ENCODE measurements at regions not wholly inside any gene's neighbourhood (a gene's known extent, or its start where the extent isn't known, plus 50 kb on each side); places are given as distances from the start of the nearest gene placed in this dataset.

GRCh38 chr7:46533946-46534345 is 612.9 kb upstream of the IGFBP3 start:
- H3K4me3 Mint-ChIP-seq (ENCODE audit: low read depth) = no peak overlapping the region
- no peak for DNase-seq (ENCODE audit: low spot score)
- peaks cover 16% of the 10 kb centered on the region for H3K9me3 Mint-ChIP-seq
- H3K27ac Mint-ChIP-seq = no peak overlapping the region
- intact Hi-C loops (cut with micrococcal nuclease) = no loop called here
- H3K27me3 Mint-ChIP-seq (ENCODE audit: low read depth) = no peaks in the 10 kb centered on the region
- H3K36me3 Mint-ChIP-seq (ENCODE audit: low read depth) = no peaks in the 10 kb centered on the region
- no peaks in the 10 kb centered on the region for H3K4me1 Mint-ChIP-seq (ENCODE audit: low read depth)

GRCh38 chr7:46532571-46532970 is 611.5 kb upstream of the IGFBP3 start:
- no peaks in the 10 kb centered on the region for H3K27me3 Mint-ChIP-seq (ENCODE audit: low read depth)
- H3K27ac Mint-ChIP-seq = no peak overlapping the region
- H3K9me3 Mint-ChIP-seq = peaks cover 20% of the 10 kb centered on the region
- H3K36me3 Mint-ChIP-seq (ENCODE audit: low read depth) = no peaks in the 10 kb centered on the region
- DNase-seq (ENCODE audit: low spot score) = no peak
- no peak overlapping the region for H3K4me3 Mint-ChIP-seq (ENCODE audit: low read depth)
- intact Hi-C loops (cut with micrococcal nuclease) = no loop called here
- H3K4me1 Mint-ChIP-seq (ENCODE audit: low read depth) = no peaks in the 10 kb centered on the region

GRCh38 chr7:46530081-46530750 is 609.1 kb upstream of the IGFBP3 start:
- no peak overlapping the region for H3K27ac Mint-ChIP-seq
- no peak for DNase-seq (ENCODE audit: low spot score)
- H3K4me3 Mint-ChIP-seq (ENCODE audit: low read depth) = no peak overlapping the region
- no peaks in the 10 kb centered on the region for H3K27me3 Mint-ChIP-seq (ENCODE audit: low read depth)
- H3K36me3 Mint-ChIP-seq (ENCODE audit: low read depth) = no peaks in the 10 kb centered on the region
- intact Hi-C loops (cut with micrococcal nuclease) = no loop called here
- H3K4me1 Mint-ChIP-seq (ENCODE audit: low read depth) = no peaks in the 10 kb centered on the region
- H3K9me3 Mint-ChIP-seq = peaks cover 15% of the 10 kb centered on the region

DNA sequence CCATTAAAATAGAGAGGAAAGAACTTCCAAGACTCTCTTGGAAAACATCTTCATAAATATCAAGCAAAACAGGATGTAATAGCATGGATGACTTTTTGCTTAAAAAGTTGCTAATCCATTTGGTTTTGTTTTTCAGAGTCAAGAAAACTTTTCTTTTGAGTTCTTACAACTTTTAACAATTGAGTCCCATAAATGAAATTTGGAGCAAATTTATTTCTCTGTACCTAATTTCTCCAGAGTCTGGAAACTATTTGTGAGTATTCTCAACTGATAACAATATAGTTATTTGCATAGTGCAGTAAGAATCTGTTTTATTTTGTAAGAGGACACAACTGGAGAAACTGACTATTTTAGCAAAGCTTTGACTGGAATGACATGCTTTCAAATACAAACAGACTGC is 606.3 kb upstream of the IGFBP3 start:
- Mint-ChIP-seq H3K27ac (no peak overlapping the region), H3K4me3 (ENCODE audit: low read depth) (no peak overlapping the region), H3K4me1 (ENCODE audit: low read depth) (no peaks in the 10 kb centered on the region), H3K27me3 (ENCODE audit: low read depth) (no peaks in the 10 kb centered on the region), H3K36me3 (ENCODE audit: low read depth) (no peaks in the 10 kb centered on the region), H3K9me3 (peaks cover 17% of the 10 kb centered on the region)
- intact Hi-C loops (cut with micrococcal nuclease) = no loop called here
- DNase-seq (ENCODE audit: low spot score) = no peak

- H3K4me3 Mint-ChIP-seq (ENCODE audit: low read depth) = no peak overlapping the region
- H3K4me1 Mint-ChIP-seq (ENCODE audit: low read depth) = no peaks in the 10 kb centered on the region
- no peaks in the 10 kb centered on the region for H3K27me3 Mint-ChIP-seq (ENCODE audit: low read depth)
- H3K36me3 Mint-ChIP-seq (ENCODE audit: low read depth) = no peaks in the 10 kb centered on the region
- H3K27ac Mint-ChIP-seq = no peak overlapping the region
- H3K9me3 Mint-ChIP-seq = peaks cover 26% of the 10 kb centered on the region
- intact Hi-C loops (cut with micrococcal nuclease) = no loop called here
- no peak for DNase-seq (ENCODE audit: low spot score)
These were observed 604.8 kb upstream of the IGFBP3 start for GRCh38 chr7:46525876-46526275.

DNA sequence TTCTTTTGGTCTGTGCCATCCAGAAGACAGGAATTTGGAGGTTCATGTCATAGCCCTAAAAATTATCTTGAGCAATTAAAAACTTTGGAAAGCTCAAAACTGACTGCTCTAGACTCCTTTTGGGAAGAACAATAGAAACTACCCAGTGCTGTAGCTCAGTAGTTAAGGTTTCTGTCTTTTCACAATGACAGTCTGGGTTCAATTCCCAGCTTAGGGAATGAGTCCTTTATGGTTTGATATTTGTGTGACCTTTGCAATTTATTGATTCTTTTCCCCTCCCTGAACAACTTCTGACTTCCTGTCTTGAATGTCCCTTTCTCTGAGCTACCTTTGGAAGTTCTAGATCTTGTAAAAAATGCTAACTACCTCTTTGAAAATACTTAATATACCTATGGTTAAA is 603.3 kb upstream of the IGFBP3 start:
- H3K4me1 Mint-ChIP-seq (ENCODE audit: low read depth) = no peaks in the 10 kb centered on the region
- no peak for DNase-seq (ENCODE audit: low spot score)
- H3K9me3 Mint-ChIP-seq = peaks cover 26% of the 10 kb centered on the region
- H3K27me3 Mint-ChIP-seq (ENCODE audit: low read depth) = no peaks in the 10 kb centered on the region
- H3K36me3 Mint-ChIP-seq (ENCODE audit: low read depth) = no peaks in the 10 kb centered on the region
- intact Hi-C loops (cut with micrococcal nuclease) = no loop called here
- H3K27ac Mint-ChIP-seq = no peak overlapping the region
- no peak overlapping the region for H3K4me3 Mint-ChIP-seq (ENCODE audit: low read depth)

- H3K4me3 Mint-ChIP-seq (ENCODE audit: low read depth) = no peak overlapping the region
These were observed 601.4 kb upstream of the IGFBP3 start for GRCh38 chr7:46522354-46522906.

DNA sequence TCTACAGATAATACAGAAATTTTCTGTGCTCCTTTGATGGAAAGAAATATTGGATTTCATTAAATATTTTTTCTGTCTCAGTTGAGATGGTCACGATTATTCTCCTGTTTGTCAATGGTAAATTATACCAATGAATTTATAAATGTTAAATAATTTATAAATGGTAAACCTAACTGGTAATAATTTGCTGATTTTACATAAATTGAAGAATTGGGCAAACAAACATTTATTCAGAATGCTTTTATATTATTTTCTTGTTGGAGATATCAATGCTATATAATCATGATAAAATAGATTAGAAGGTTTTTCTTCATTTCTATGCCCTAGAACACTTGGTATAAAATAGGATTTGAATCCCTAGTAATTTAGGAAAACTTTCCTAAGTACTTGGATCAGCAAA is 597.6 kb upstream of the IGFBP3 start:
- intact Hi-C loops (cut with micrococcal nuclease) = no loop called here
- no peaks in the 10 kb centered on the region for H3K36me3 Mint-ChIP-seq (ENCODE audit: low read depth)
- no peak overlapping the region for H3K27ac Mint-ChIP-seq
- no peaks in the 10 kb centered on the region for H3K27me3 Mint-ChIP-seq (ENCODE audit: low read depth)
- no peak for DNase-seq (ENCODE audit: low spot score)
- H3K4me1 Mint-ChIP-seq (ENCODE audit: low read depth) = no peaks in the 10 kb centered on the region
- H3K9me3 Mint-ChIP-seq = peaks cover 16% of the 10 kb centered on the region
- H3K4me3 Mint-ChIP-seq (ENCODE audit: low read depth) = no peak overlapping the region

More at GRCh38 chr7:46522354-46522906, 601.4 kb upstream of the IGFBP3 start:
- peaks cover 21% of the 10 kb centered on the region for H3K9me3 Mint-ChIP-seq
- no peaks in the 10 kb centered on the region for H3K27me3 Mint-ChIP-seq (ENCODE audit: low read depth)
- intact Hi-C loops (cut with micrococcal nuclease) = no loop called here
- no peak overlapping the region for H3K27ac Mint-ChIP-seq
- no peaks in the 10 kb centered on the region for H3K36me3 Mint-ChIP-seq (ENCODE audit: low read depth)
- DNase-seq (ENCODE audit: low spot score) = no peak
- no peaks in the 10 kb centered on the region for H3K4me1 Mint-ChIP-seq (ENCODE audit: low read depth)

DNA sequence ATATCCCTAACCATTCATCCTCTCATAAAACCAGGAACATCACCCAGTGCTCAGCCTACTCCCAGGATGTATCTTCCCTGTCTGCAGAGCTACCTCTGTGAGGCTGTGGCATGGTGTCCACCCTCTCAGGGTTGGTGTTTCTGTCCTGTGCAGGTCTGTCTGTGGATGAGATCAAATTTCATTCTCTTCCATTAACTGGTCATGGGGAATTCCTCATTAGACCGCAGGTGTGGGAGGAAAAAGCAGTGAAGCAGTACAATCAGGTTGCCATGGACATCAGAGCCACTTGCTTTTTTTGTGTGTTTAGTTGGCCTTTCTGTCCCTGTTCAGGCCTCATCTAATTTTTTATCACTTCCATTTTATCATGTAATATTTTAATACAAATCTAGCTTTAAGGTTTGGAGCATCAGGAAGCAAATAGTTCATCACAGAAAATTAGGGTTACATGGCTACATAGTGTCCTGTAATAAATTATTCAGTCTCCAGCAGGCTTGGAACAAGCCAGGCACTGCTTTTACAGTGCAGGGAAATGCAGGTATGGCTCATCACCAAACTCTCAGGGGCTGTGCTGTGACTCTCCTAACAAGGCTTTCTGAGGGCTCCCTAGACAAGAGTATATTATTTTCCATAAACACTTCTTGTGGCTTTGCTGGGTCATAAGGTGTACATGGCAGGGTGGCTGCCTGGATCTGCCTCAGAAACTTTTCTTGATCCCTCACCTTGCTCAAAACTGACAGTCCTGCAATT is 594.9 kb upstream of the IGFBP3 start:
- peaks cover 11% of the 10 kb centered on the region for H3K9me3 Mint-ChIP-seq
- no peak overlapping the region for H3K4me3 Mint-ChIP-seq (ENCODE audit: low read depth)
- DNase-seq (ENCODE audit: low spot score) = no peak
- no peak overlapping the region for H3K27ac Mint-ChIP-seq
- H3K27me3 Mint-ChIP-seq (ENCODE audit: low read depth) = no peaks in the 10 kb centered on the region
- no peaks in the 10 kb centered on the region for H3K4me1 Mint-ChIP-seq (ENCODE audit: low read depth)
- H3K36me3 Mint-ChIP-seq (ENCODE audit: low read depth) = no peaks in the 10 kb centered on the region
- intact Hi-C loops (cut with micrococcal nuclease) = no loop called here

DNA sequence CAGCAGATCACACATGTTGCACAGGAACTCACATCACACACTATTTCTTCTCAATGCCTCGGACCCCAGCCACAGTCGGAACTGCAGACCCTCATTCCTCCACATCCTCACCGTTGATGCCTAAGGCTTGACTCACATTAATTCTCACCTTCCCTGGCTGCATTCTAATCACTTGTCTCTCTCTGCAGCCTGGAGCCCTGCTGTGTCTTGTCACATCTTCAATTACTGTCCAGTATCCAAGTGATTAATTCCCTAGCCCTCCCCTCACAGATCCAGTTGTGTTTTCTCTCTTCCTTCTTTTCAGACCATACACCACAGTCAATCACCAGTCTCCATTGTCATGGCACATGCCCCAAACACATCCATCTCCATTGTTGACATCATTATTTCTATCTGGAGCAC is 592.4 kb upstream of the IGFBP3 start:
- Mint-ChIP-seq H3K4me1 (ENCODE audit: low read depth) (no peaks in the 10 kb centered on the region), H3K27ac (no peak overlapping the region), H3K36me3 (ENCODE audit: low read depth) (no peaks in the 10 kb centered on the region), H3K27me3 (ENCODE audit: low read depth) (no peaks in the 10 kb centered on the region), H3K9me3 (peaks cover 12% of the 10 kb centered on the region), H3K4me3 (ENCODE audit: low read depth) (no peak overlapping the region)
- intact Hi-C loops (cut with micrococcal nuclease) = no loop called here
- no peak for DNase-seq (ENCODE audit: low spot score)

DNA sequence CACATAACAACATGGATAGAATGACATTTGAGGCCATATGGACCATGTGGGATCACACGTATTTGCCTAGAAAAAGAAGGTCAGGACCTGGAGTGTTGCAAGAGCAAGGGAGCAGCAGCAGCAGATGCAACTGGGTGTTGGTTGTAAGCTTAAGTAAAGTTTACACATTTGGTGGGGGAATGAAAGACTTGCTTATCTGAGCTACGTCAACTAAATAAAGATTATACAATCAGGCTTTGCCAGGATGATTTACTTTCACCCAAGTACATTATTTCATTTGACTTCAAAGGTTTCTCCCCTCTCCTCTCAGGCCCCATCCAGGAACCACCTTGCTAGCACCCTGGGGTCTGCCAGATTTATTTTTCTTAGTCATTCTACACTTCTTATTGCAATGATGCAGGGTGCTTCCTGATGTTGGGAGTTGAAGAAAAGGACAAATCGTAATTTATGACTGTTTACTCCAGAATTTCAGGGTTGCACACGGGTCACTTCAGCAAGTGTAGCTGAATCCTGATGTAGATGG is 591.9 kb upstream of the IGFBP3 start:
- H3K4me3 Mint-ChIP-seq (ENCODE audit: low read depth) = no peak overlapping the region
- H3K4me1 Mint-ChIP-seq (ENCODE audit: low read depth) = no peaks in the 10 kb centered on the region
- peaks cover 12% of the 10 kb centered on the region for H3K9me3 Mint-ChIP-seq
- intact Hi-C loops (cut with micrococcal nuclease) = no loop called here
- no peak for DNase-seq (ENCODE audit: low spot score)
- H3K27me3 Mint-ChIP-seq (ENCODE audit: low read depth) = no peaks in the 10 kb centered on the region
- no peaks in the 10 kb centered on the region for H3K36me3 Mint-ChIP-seq (ENCODE audit: low read depth)
- no peak overlapping the region for H3K27ac Mint-ChIP-seq

GRCh38 chr7:46511442-46512215 is 590.6 kb upstream of the IGFBP3 start:
- Mint-ChIP-seq H3K9me3 (peaks cover 12% of the 10 kb centered on the region), H3K27ac (no peak overlapping the region)
- intact Hi-C loops (cut with micrococcal nuclease) = no loop called here

More at GRCh38 chr7:46511442-46512215, 590.6 kb upstream of the IGFBP3 start:
- no peaks in the 10 kb centered on the region for H3K36me3 Mint-ChIP-seq (ENCODE audit: low read depth)
- no peaks in the 10 kb centered on the region for H3K4me1 Mint-ChIP-seq (ENCODE audit: low read depth)
- H3K4me3 Mint-ChIP-seq (ENCODE audit: low read depth) = no peak overlapping the region
- DNase-seq (ENCODE audit: low spot score) = no peak
- no peaks in the 10 kb centered on the region for H3K27me3 Mint-ChIP-seq (ENCODE audit: low read depth)
